Activated CD4-positive, alpha-beta T cell treated with anti-CD3 and anti-CD28 coated beads, Interleukin-2, amount 50 U/mL, for 1 hour (primary cell): ENCODE measurements at regions not wholly inside any gene's neighbourhood (a gene's known extent, or its start where the extent isn't known, plus 50 kb on each side); places are given as distances from the start of the nearest gene placed in this dataset.

Experiments
- DNase-seq: peaks from one replicate; pipeline ENCODE4 v3.0.0-alpha.2; 2020

GRCh38 chr2:123073956-123074355 is 951.1 kb upstream of the CNTNAP5 start:
- DNase-seq: no peak

- no peak for DNase-seq
Measured at GRCh38 chr2:123077101-123077500, 948.0 kb upstream of the CNTNAP5 start.

- no peak for DNase-seq
Measured at GRCh38 chr2:123080331-123080730, 944.8 kb upstream of the CNTNAP5 start.

- DNase-seq: no peak
Measured at GRCh38 chr2:123085484-123085883, 939.6 kb upstream of the CNTNAP5 start.

- no peak for DNase-seq
Measured at GRCh38 chr2:123086613-123087385, 938.3 kb upstream of the CNTNAP5 start.

- no peak for DNase-seq
Measured at GRCh38 chr2:123091471-123091870, 933.6 kb upstream of the CNTNAP5 start.

- no peak for DNase-seq
Measured at GRCh38 chr2:123093199-123093598, 931.9 kb upstream of the CNTNAP5 start.

GRCh38 chr2:123095219-123095835 is 929.8 kb upstream of the CNTNAP5 start:
- DNase-seq: no peak

- DNase-seq: no peak
Measured at GRCh38 chr2:123098619-123099018, 926.5 kb upstream of the CNTNAP5 start.

GRCh38 chr2:123101434-123101833 is 923.7 kb upstream of the CNTNAP5 start:
- no peak for DNase-seq

GRCh38 chr2:123103902-123104301 is 921.2 kb upstream of the CNTNAP5 start:
- no peak for DNase-seq

GRCh38 chr2:123116595-123116994 is 908.5 kb upstream of the CNTNAP5 start:
- DNase-seq: no peak

GRCh38 chr2:123127236-123127635 is 897.9 kb upstream of the CNTNAP5 start:
- DNase-seq: no peak

GRCh38 chr2:123128951-123129350 is 896.1 kb upstream of the CNTNAP5 start:
- DNase-seq: no peak

- DNase-seq: no peak
Measured at GRCh38 chr2:123136419-123136818, 888.7 kb upstream of the CNTNAP5 start.

GRCh38 chr2:123144082-123144481 is 881.0 kb upstream of the CNTNAP5 start:
- no peak for DNase-seq

GRCh38 chr2:123153041-123153440 is 872.0 kb upstream of the CNTNAP5 start:
- no peak for DNase-seq

- DNase-seq: no peak
Measured at GRCh38 chr2:123154195-123154594, 870.9 kb upstream of the CNTNAP5 start.

GRCh38 chr2:123157016-123157415 is 868.1 kb upstream of the CNTNAP5 start:
- no peak for DNase-seq

GRCh38 chr2:123162400-123163016 is 862.6 kb upstream of the CNTNAP5 start:
- no peak for DNase-seq

GRCh38 chr2:123163398-123163797 is 861.7 kb upstream of the CNTNAP5 start:
- no peak for DNase-seq

- DNase-seq: no peak
Measured at GRCh38 chr2:123164216-123164615, 860.9 kb upstream of the CNTNAP5 start.

GRCh38 chr2:123165616-123166015 is 859.5 kb upstream of the CNTNAP5 start:
- no peak for DNase-seq

- DNase-seq: no peak
Measured at GRCh38 chr2:123179526-123179925, 845.6 kb upstream of the CNTNAP5 start.
